ENCODE measurements at regions not wholly inside any gene's neighbourhood (a gene's known extent, or its start where the extent isn't known, plus 50 kb on each side); places are given as distances from the start of the nearest gene placed in this dataset.

GRCh38 chr12:17588968-17589367 is 501.0 kb downstream of the RERGL start:
- peak; percentile 51 for TF ChIP-seq CTCF (conservative IDR thresholded peaks at IDR 0.05; ENCODE audit: low read length)
- TF ChIP-seq EZH2phosphoT487 (IDR thresholded peaks at IDR 0.05; ENCODE audit: borderline replicate concordance): no peak

GRCh38 chr12:17579205-17580026 is 510.6 kb downstream of the RERGL start:
- Histone ChIP-seq H3K36me3 (ENCODE audit: insufficient read depth, low read length) (no peaks in the 10 kb centered on the region), H3K4me2 (ENCODE audit: low read depth, low read length, poor library complexity, severe bottlenecking) (no peak overlapping the region), H3K27me3 (ENCODE audit: insufficient read depth, low read length, poor library complexity, severe bottlenecking) (no peaks in the 10 kb centered on the region), H3K9me2 (replicated peaks; ENCODE audit: low read depth, low read length) (no peaks in the 10 kb centered on the region), H3K79me2 (ENCODE audit: insufficient read depth, low read length) (no peaks in the 10 kb centered on the region), H2AFZ (ENCODE audit: low read length) (peak overlapping the region; percentile 36; the same call in 1 of the 2 replicates), H3K9ac (ENCODE audit: low read depth, low read length, poor library complexity, severe bottlenecking) (no peak overlapping the region), H4K20me1 (ENCODE audit: insufficient read depth, low read length, poor library complexity, severe bottlenecking) (no peaks in the 10 kb centered on the region), H3K9me3 (ENCODE audit: insufficient read depth, low read depth, low read length) (no peaks in the 10 kb centered on the region), H3K4me3 (ENCODE audit: low read length, poor library complexity, severe bottlenecking) (no peak overlapping the region), H3F3A (ENCODE audit: low read depth) (no peaks in the 10 kb centered on the region), H3K4me1 (ENCODE audit: insufficient read depth, low read length, poor library complexity, severe bottlenecking) (no peaks in the 10 kb centered on the region)
- TF ChIP-seq CTCF (conservative IDR thresholded peaks at IDR 0.05; ENCODE audit: low read length) (no peak), EZH2phosphoT487 (IDR thresholded peaks at IDR 0.05; ENCODE audit: borderline replicate concordance) (no peak)

More at GRCh38 chr12:17588968-17589367, 501.0 kb downstream of the RERGL start:
- no peak overlapping the region for H3K9ac ChIP-seq (ENCODE audit: low read depth, low read length, poor library complexity, severe bottlenecking)
- no peaks in the 10 kb centered on the region for H4K20me1 ChIP-seq (ENCODE audit: insufficient read depth, low read length, poor library complexity, severe bottlenecking)
- no peaks in the 10 kb centered on the region for H3K27me3 ChIP-seq (ENCODE audit: insufficient read depth, low read length, poor library complexity, severe bottlenecking)
- H3F3A ChIP-seq (ENCODE audit: low read depth): no peaks in the 10 kb centered on the region
- H2AFZ ChIP-seq (ENCODE audit: low read length): 0 out of 2 replicates have a peak overlapping the region, but pooled peaks have one; percentile 9
- H3K79me2 ChIP-seq (ENCODE audit: insufficient read depth, low read length): no peaks in the 10 kb centered on the region
- no peaks in the 10 kb centered on the region for H3K9me2 ChIP-seq (replicated peaks; ENCODE audit: low read depth, low read length)
- H3K4me2 ChIP-seq (ENCODE audit: low read depth, low read length, poor library complexity, severe bottlenecking): no peak overlapping the region
- H3K36me3 ChIP-seq (ENCODE audit: insufficient read depth, low read length): no peaks in the 10 kb centered on the region
- H3K4me3 ChIP-seq (ENCODE audit: low read length, poor library complexity, severe bottlenecking): no peak overlapping the region
- no peaks in the 10 kb centered on the region for H3K4me1 ChIP-seq (ENCODE audit: insufficient read depth, low read length, poor library complexity, severe bottlenecking)
- no peaks in the 10 kb centered on the region for H3K9me3 ChIP-seq (ENCODE audit: insufficient read depth, low read depth, low read length)

- no peak overlapping the region for H3K4me3 ChIP-seq (ENCODE audit: low read length, poor library complexity, severe bottlenecking)
- no peak for TF ChIP-seq CTCF (conservative IDR thresholded peaks at IDR 0.05; ENCODE audit: low read length)
- TF ChIP-seq EZH2phosphoT487 (IDR thresholded peaks at IDR 0.05; ENCODE audit: borderline replicate concordance): no peak
- H4K20me1 ChIP-seq (ENCODE audit: insufficient read depth, low read length, poor library complexity, severe bottlenecking): no peaks in the 10 kb centered on the region
- H3K27me3 ChIP-seq (ENCODE audit: insufficient read depth, low read length, poor library complexity, severe bottlenecking): no peaks in the 10 kb centered on the region
- H3K4me2 ChIP-seq (ENCODE audit: low read depth, low read length, poor library complexity, severe bottlenecking): peak overlapping the region; percentile 11
- no peaks in the 10 kb centered on the region for H3K4me1 ChIP-seq (ENCODE audit: insufficient read depth, low read length, poor library complexity, severe bottlenecking)
- no peaks in the 10 kb centered on the region for H3K9me2 ChIP-seq (replicated peaks; ENCODE audit: low read depth, low read length)
- 0 out of 2 replicates have a peak overlapping the region, but pooled peaks have one; percentile 41 for H2AFZ ChIP-seq (ENCODE audit: low read length)
- no peaks in the 10 kb centered on the region for H3K79me2 ChIP-seq (ENCODE audit: insufficient read depth, low read length)
- H3K9me3 ChIP-seq (ENCODE audit: insufficient read depth, low read depth, low read length): no peaks in the 10 kb centered on the region
- H3K9ac ChIP-seq (ENCODE audit: low read depth, low read length, poor library complexity, severe bottlenecking): no peak overlapping the region
- H3F3A ChIP-seq (ENCODE audit: low read depth): no peaks in the 10 kb centered on the region
- no peaks in the 10 kb centered on the region for H3K36me3 ChIP-seq (ENCODE audit: insufficient read depth, low read length)
These were observed 512.6 kb downstream of the RERGL start for GRCh38 chr12:17577405-17577804.
